IMR-90 (cell line): ENCODE measurements at regions not wholly inside any gene's neighbourhood (a gene's known extent, or its start where the extent isn't known, plus 50 kb on each side); places are given as distances from the start of the nearest gene placed in this dataset.

Source experiments
- ATAC-seq: fragments of 200-7000 bp; cut with Tn5 transposase; 2 replicates; pipeline ENCODE4 v1.9.1; 2020; ENCODE audit warnings: low read depth, mild to moderate bottlenecking, moderate library complexity
- BruUV-seq: library from RNA; stranded (reverse); fragments of 400-500 nt; replicated peaks from 2 replicates; lab custom pipeline; 2021; lab: Mats Ljungman, UMichigan
- CTCF ChIA-PET: fragments of 300-600 bp; formaldehyde crosslinking; extraction: SDS; loops from one replicate; lab custom pipeline; 2021; ENCODE audit warnings: antibody characterized with exemption; lab: Yijun Ruan, JAX
- POLR2A ChIA-PET: fragments of 300-600 bp; sonication (Branson Sonifier 250); formaldehyde crosslinking; loops from one replicate; lab custom pipeline; 2022; ENCODE audit warnings: antibody characterized with exemption; ENCODE audit not compliant: unreplicated experiment; lab: Charles Lee
- DNase-seq: peaks from one replicate; pipeline ENCODE4 v3.0.0; 2013
- H2AFZ ChIP-seq: replicated peaks from 2 replicates; pipeline ENCODE3; 2013; ENCODE audit warnings: low read length, mild to moderate bottlenecking; ENCODE audit not compliant: poor library complexity
- H2AK5ac ChIP-seq: 2 replicates; pipeline ENCODE4 v1.6.1; 2013; ENCODE audit warnings: low read depth, low read length, inconsistent platforms
- H2AK9ac ChIP-seq: replicated peaks from 2 replicates; pipeline ENCODE3; 2013; ENCODE audit warnings: mild to moderate bottlenecking, low read depth, low read length, moderate library complexity; ENCODE audit not compliant: poor library complexity
- H2BK120ac ChIP-seq: 2 replicates; pipeline ENCODE4 v1.6.1; 2013; ENCODE audit warnings: low read depth, low read length, inconsistent platforms
- H2BK15ac ChIP-seq: 3 replicates; pipeline ENCODE4 v1.6.1; 2013; ENCODE audit warnings: low read depth, low read length, inconsistent platforms
- H2BK20ac ChIP-seq: 2 replicates; pipeline ENCODE4 v1.6.1; 2013; ENCODE audit warnings: low read depth, mild to moderate bottlenecking, inconsistent platforms, low read length, moderate library complexity
- H2BK5ac ChIP-seq: 2 replicates; pipeline ENCODE4 v1.6.1; 2013; ENCODE audit warnings: mild to moderate bottlenecking, low read depth, low read length, inconsistent platforms; ENCODE audit not compliant: poor library complexity, severe bottlenecking
- H3K14ac ChIP-seq: replicated peaks from 2 replicates; pipeline ENCODE4 v1.6.1; 2013; ENCODE audit warnings: low read depth, low read length, inconsistent platforms
- H3K18ac ChIP-seq: 2 replicates; pipeline ENCODE4 v1.6.1; 2013; ENCODE audit warnings: low read depth, low read length, control low read depth
- H3K23ac ChIP-seq: 2 replicates; pipeline ENCODE4 v1.6.1; 2013; ENCODE audit warnings: low read depth, low read length, inconsistent platforms
- H3K27ac ChIP-seq: 2 replicates; pipeline ENCODE4 v1.5.1; 2013; ENCODE audit warnings: mild to moderate bottlenecking, control low read depth, low read length; ENCODE audit not compliant: insufficient read depth
- H3K27me3 ChIP-seq: 2 replicates; pipeline ENCODE4 v1.6.1; 2013; ENCODE audit warnings: low read length; ENCODE audit not compliant: control insufficient read depth, insufficient read depth
- H3K36me3 ChIP-seq: 2 replicates; pipeline ENCODE4 v1.6.1; 2013; ENCODE audit warnings: low read length, mixed read lengths; ENCODE audit not compliant: control insufficient read depth, insufficient read depth
- H3K4ac ChIP-seq: 2 replicates; pipeline ENCODE4 v1.6.1; 2013; ENCODE audit warnings: low read depth, low read length, inconsistent platforms
- H3K4me1 ChIP-seq: 2 replicates; pipeline ENCODE4 v1.6.1; 2013; ENCODE audit warnings: low read length, mixed read lengths; ENCODE audit not compliant: control insufficient read depth, insufficient read depth
- H3K4me2 ChIP-seq: 2 replicates; pipeline ENCODE4 v1.6.1; 2013; ENCODE audit warnings: low read depth, mild to moderate bottlenecking, control low read depth, low read length, moderate library complexity
- H3K4me3 ChIP-seq: 2 replicates; pipeline ENCODE4 v1.5.1; 2013; ENCODE audit warnings: low read depth, mild to moderate bottlenecking, control low read depth, low read length, moderate library complexity; ENCODE audit not compliant: insufficient read depth
- H3K56ac ChIP-seq: 2 replicates; pipeline ENCODE4 v1.6.1; 2013; ENCODE audit warnings: low read length, inconsistent platforms; ENCODE audit not compliant: insufficient read depth; ENCODE audit errors: extremely low read depth
- H3K79me1 ChIP-seq, 2 experiments: 2 replicates each; pipeline ENCODE4 v1.6.1; 2013; ENCODE audit warnings: low read length in 2 of 2, inconsistent platforms in 1 of 2, low read depth in 1 of 2
- H3K9ac ChIP-seq: 2 replicates; pipeline ENCODE4 v1.6.1; 2013; ENCODE audit warnings: low read depth, low read length, control low read depth
- H3K9me1 ChIP-seq: 2 replicates; pipeline ENCODE4 v1.6.1; 2013; ENCODE audit warnings: low read length, inconsistent platforms; ENCODE audit not compliant: insufficient read depth
- H3K9me3 ChIP-seq: 2 replicates; pipeline ENCODE4 v1.6.1; 2013; ENCODE audit warnings: low read length; ENCODE audit not compliant: control insufficient read depth, insufficient read depth
- H4K20me1 ChIP-seq: 2 replicates; pipeline ENCODE4 v1.6.1; 2013; ENCODE audit warnings: low read length, inconsistent platforms; ENCODE audit not compliant: insufficient read depth
- H4K5ac ChIP-seq: 2 replicates; pipeline ENCODE4 v1.6.1; 2013; ENCODE audit warnings: mild to moderate bottlenecking, low read depth, low read length, control low read depth
- H4K8ac ChIP-seq, 2 experiments: 2 replicates each; pipeline ENCODE4 v1.6.1; 2013; ENCODE audit warnings: low read depth in 2 of 2, low read length in 2 of 2, control low read depth in 1 of 2, inconsistent platforms in 1 of 2
- H4K91ac ChIP-seq: 2 replicates; pipeline ENCODE4 v1.6.1; 2013; ENCODE audit warnings: low read depth, low read length, inconsistent platforms; ENCODE audit not compliant: insufficient read depth
- CHD1 ChIP-seq: IDR thresholded peaks from 2 replicates; pipeline ENCODE4 v1.6.1; 2012; ENCODE audit warnings: low read depth, low read length, improper control_type of control experiment
- MXI1 ChIP-seq: IDR thresholded peaks from 2 replicates; pipeline ENCODE4 v1.6.1; 2012; ENCODE audit warnings: low read depth, mild to moderate bottlenecking, low read length, moderate library complexity, borderline replicate concordance
- NFE2L2 ChIP-seq: fragments of 150-350 bp; IDR thresholded peaks from 2 replicates; pipeline ENCODE4 v1.6.1; 2016; ENCODE audit warnings: low read depth, mild to moderate bottlenecking, low read length
- POLR2A ChIP-seq: IDR thresholded peaks from 2 replicates; pipeline ENCODE4 v1.6.1; 2012; ENCODE audit warnings: mild to moderate bottlenecking, low read depth, low read length
- RAD21 ChIP-seq: IDR thresholded peaks from 2 replicates; pipeline ENCODE4 v1.6.1; 2012; ENCODE audit warnings: low read length, improper control_type of control experiment
- RFX5 ChIP-seq: IDR thresholded peaks from 2 replicates; pipeline ENCODE4 v1.8.0; 2012; ENCODE audit warnings: low read depth, mild to moderate bottlenecking, low read length, moderate library complexity
- WGBS, 2 experiments: methylation state at CpG; one replicate each; pipeline versions ENCODE4 v1.1.5 to v1.1.7; 2013; ENCODE audit warnings: missing lambda C conversion rate in 2 of 2; ENCODE audit not compliant: insufficient read length in 1 of 2; ENCODE audit errors: extremely low coverage in 2 of 2; 5-methylcytosine and 5-hydroxymethylcytosine counted together
- dilution Hi-C: fragments of 300-500 bp; cut with HindIII; formaldehyde crosslinking; loops from one replicate; pipeline ENCODE4 v1.14.3; 2018; ENCODE audit warnings: low sequenced_read_pairs; ENCODE audit not compliant: unreplicated experiment
- in situ Hi-C: fragments of 300-500 bp; cut with MboI; formaldehyde crosslinking; loops from 3 replicates; pipeline ENCODE4 v1.14.3; 2019; ENCODE audit warnings: low sequenced_read_pairs, inconsistent platforms, mixed read lengths
- intact Hi-C: fragments of 100-400 bp; cut with micrococcal nuclease; formaldehyde crosslinking; loops from 2 replicates; pipeline ENCODE4 v1.10.0; 2022
- TF ChIP-seq, protein P1 (sequence below): fragments of 150-350 bp; IDR thresholded peaks from 2 replicates; pipeline ENCODE4 v1.6.1; 2016; ENCODE audit warnings: low read depth, mild to moderate bottlenecking, low read length, moderate library complexity, borderline replicate concordance

DNA sequence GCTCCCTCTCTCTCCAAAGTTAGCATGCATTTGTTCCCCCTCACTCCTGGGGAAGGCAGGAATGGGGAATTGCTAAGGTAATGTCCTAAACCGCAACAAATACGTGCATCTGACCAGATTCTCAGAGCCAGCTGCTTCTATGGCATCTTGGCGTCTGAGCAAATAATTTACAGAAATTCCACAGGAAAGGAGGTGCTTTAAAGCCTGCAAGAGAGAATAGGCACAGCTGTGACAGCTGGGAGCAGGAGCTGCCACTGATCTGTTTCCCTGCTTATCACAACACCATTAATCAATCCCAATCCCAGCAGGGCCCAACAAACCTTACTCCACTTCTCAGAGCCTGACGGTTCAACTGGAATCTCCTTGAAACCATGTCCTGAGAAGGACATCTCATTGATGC is 83.5 kb upstream of the ZNF281 start:
- TF ChIP-seq RAD21, result no peak
- no peak for TF ChIP-seq MXI1
- no peak for TF ChIP-seq NFE2L2
- TF ChIP-seq POLR2A, result no peak
- TF ChIP-seq CHD1, result no peak
- no peak for TF ChIP-seq RFX5
- TF ChIP-seq, protein P1, sequence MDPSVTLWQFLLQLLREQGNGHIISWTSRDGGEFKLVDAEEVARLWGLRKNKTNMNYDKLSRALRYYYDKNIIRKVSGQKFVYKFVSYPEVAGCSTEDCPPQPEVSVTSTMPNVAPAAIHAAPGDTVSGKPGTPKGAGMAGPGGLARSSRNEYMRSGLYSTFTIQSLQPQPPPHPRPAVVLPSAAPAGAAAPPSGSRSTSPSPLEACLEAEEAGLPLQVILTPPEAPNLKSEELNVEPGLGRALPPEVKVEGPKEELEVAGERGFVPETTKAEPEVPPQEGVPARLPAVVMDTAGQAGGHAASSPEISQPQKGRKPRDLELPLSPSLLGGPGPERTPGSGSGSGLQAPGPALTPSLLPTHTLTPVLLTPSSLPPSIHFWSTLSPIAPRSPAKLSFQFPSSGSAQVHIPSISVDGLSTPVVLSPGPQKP, result no peak
- in situ Hi-C loops, result loop anchor here (5.0 kb wide), 1 partner anchor 211 kb away; no protein-coding TSS in a partner anchor
- Histone ChIP-seq H4K5ac (no peak overlapping the region), H3K4me1 (peaks cover 2% of the 10 kb centered on the region), H3K4me3 (no peak overlapping the region), H3K14ac (0 out of 2 replicates have a peak overlapping the region, but pooled peaks have one; percentile 50), H3K9me1 (no peaks in the 10 kb centered on the region; the same call in 1 of the 2 replicates), H2BK15ac (no peak overlapping the region), H2AFZ (peak overlapping the region; percentile 60), H3K18ac (no peak overlapping the region), H3K56ac (no peak overlapping the region; the same call in 1 of the 2 replicates), H4K8ac (no peak overlapping the region), H3K27ac (no peak overlapping the region), H3K27me3 (no peaks in the 10 kb centered on the region), H2AK5ac (no peak overlapping the region), H2BK5ac (no peak overlapping the region), H4K20me1 (no peaks in the 10 kb centered on the region), H3K23ac (no peak overlapping the region), H4K91ac (no peak overlapping the region), H3K4me2 (no peak overlapping the region), H3K9me3 (no peaks in the 10 kb centered on the region), H3K4ac (no peak overlapping the region), H3K79me1 (no peaks in the 10 kb centered on the region), H2BK120ac (no peak overlapping the region), H2BK20ac (no peak overlapping the region; the same call in 1 of the 2 replicates), H3K9ac (no peak overlapping the region), H3K36me3 (no peaks in the 10 kb centered on the region), H2AK9ac (no peak overlapping the region)
- ATAC-seq, result no peak
- DNase-seq, result no peak
- BruUV-seq, result no TSS peak
- POLR2A ChIA-PET, result no interaction called here
- CTCF ChIA-PET, result no interaction called here
- intact Hi-C loops, result no loop called here
- dilution Hi-C loops, result no loop called here
- no CpG with 5 or more reads among the region's 4 CpGs for WGBS, 2 experiments
